ENCODE measurements at regions not wholly inside any gene's neighbourhood (a gene's known extent, or its start where the extent isn't known, plus 50 kb on each side); places are given as distances from the start of the nearest gene placed in this dataset.

DNA sequence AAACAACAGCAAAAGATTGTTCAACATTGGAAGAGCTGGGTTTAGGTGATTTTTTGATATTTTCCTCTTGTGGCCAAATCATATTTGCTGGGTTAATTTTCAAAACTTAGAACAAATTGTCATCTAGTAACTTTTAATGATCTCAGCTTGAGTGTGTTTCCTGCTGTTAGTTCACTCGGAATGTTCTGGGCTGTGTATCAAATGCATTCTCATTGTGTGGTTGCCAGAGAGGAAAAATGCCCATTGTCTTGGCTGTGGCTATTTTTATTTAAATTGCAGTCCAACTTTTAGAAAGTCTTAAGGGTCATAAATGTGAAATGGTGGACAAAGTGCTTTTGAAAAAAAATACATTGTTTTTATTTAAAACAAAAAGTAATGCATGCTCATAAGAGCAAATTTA is 542.0 kb downstream of the TNS3 start (continued):
- TF ChIP-seq, protein P1, sequence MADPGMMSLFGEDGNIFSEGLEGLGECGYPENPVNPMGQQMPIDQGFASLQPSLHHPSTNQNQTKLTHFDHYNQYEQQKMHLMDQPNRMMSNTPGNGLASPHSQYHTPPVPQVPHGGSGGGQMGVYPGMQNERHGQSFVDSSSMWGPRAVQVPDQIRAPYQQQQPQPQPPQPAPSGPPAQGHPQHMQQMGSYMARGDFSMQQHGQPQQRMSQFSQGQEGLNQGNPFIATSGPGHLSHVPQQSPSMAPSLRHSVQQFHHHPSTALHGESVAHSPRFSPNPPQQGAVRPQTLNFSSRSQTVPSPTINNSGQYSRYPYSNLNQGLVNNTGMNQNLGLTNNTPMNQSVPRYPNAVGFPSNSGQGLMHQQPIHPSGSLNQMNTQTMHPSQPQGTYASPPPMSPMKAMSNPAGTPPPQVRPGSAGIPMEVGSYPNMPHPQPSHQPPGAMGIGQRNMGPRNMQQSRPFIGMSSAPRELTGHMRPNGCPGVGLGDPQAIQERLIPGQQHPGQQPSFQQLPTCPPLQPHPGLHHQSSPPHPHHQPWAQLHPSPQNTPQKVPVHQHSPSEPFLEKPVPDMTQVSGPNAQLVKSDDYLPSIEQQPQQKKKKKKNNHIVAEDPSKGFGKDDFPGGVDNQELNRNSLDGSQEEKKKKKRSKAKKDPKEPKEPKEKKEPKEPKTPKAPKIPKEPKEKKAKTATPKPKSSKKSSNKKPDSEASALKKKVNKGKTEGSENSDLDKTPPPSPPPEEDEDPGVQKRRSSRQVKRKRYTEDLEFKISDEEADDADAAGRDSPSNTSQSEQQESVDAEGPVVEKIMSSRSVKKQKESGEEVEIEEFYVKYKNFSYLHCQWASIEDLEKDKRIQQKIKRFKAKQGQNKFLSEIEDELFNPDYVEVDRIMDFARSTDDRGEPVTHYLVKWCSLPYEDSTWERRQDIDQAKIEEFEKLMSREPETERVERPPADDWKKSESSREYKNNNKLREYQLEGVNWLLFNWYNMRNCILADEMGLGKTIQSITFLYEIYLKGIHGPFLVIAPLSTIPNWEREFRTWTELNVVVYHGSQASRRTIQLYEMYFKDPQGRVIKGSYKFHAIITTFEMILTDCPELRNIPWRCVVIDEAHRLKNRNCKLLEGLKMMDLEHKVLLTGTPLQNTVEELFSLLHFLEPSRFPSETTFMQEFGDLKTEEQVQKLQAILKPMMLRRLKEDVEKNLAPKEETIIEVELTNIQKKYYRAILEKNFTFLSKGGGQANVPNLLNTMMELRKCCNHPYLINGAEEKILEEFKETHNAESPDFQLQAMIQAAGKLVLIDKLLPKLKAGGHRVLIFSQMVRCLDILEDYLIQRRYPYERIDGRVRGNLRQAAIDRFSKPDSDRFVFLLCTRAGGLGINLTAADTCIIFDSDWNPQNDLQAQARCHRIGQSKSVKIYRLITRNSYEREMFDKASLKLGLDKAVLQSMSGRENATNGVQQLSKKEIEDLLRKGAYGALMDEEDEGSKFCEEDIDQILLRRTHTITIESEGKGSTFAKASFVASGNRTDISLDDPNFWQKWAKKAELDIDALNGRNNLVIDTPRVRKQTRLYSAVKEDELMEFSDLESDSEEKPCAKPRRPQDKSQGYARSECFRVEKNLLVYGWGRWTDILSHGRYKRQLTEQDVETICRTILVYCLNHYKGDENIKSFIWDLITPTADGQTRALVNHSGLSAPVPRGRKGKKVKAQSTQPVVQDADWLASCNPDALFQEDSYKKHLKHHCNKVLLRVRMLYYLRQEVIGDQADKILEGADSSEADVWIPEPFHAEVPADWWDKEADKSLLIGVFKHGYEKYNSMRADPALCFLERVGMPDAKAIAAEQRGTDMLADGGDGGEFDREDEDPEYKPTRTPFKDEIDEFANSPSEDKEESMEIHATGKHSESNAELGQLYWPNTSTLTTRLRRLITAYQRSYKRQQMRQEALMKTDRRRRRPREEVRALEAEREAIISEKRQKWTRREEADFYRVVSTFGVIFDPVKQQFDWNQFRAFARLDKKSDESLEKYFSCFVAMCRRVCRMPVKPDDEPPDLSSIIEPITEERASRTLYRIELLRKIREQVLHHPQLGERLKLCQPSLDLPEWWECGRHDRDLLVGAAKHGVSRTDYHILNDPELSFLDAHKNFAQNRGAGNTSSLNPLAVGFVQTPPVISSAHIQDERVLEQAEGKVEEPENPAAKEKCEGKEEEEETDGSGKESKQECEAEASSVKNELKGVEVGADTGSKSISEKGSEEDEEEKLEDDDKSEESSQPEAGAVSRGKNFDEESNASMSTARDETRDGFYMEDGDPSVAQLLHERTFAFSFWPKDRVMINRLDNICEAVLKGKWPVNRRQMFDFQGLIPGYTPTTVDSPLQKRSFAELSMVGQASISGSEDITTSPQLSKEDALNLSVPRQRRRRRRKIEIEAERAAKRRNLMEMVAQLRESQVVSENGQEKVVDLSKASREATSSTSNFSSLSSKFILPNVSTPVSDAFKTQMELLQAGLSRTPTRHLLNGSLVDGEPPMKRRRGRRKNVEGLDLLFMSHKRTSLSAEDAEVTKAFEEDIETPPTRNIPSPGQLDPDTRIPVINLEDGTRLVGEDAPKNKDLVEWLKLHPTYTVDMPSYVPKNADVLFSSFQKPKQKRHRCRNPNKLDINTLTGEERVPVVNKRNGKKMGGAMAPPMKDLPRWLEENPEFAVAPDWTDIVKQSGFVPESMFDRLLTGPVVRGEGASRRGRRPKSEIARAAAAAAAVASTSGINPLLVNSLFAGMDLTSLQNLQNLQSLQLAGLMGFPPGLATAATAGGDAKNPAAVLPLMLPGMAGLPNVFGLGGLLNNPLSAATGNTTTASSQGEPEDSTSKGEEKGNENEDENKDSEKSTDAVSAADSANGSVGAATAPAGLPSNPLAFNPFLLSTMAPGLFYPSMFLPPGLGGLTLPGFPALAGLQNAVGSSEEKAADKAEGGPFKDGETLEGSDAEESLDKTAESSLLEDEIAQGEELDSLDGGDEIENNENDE (IDR thresholded peaks at IDR 0.05; ENCODE audit: insufficient replicate concordance, low read length): no peak
- TF ChIP-seq FOSL1 (IDR thresholded peaks at IDR 0.05; ENCODE audit: insufficient read depth, low read depth, low read length): no peak
- TF ChIP-seq BACH1 (IDR thresholded peaks at IDR 0.05; ENCODE audit: low read length): no peak
- no peak for TF ChIP-seq TEAD4 (IDR thresholded peaks at IDR 0.05; ENCODE audit: low read depth, low read length)
- no peak for TF ChIP-seq HDAC6 (IDR thresholded peaks at IDR 0.05; ENCODE audit: low read depth, low read length)
- no peak for TF ChIP-seq SP4 (IDR thresholded peaks at IDR 0.05; ENCODE audit: low read length)
- no peak for TF ChIP-seq ZNF274 (IDR thresholded peaks at IDR 0.05; ENCODE audit: borderline replicate concordance, extremely low read depth, low read length)
- no peak for TF ChIP-seq SRF (IDR thresholded peaks at IDR 0.05; ENCODE audit: low read depth, low read length)
- no peak for TF ChIP-seq CHD2 (IDR thresholded peaks at IDR 0.05; ENCODE audit: low read length)
- no peak for TF ChIP-seq CEBPB (IDR thresholded peaks at IDR 0.05; ENCODE audit: low read depth, low read length)
- TF ChIP-seq RBBP5 (IDR thresholded peaks at IDR 0.05; ENCODE audit: borderline replicate concordance, low read depth, low read length): no peak
- no peak for TF ChIP-seq POLR2AphosphoS5 (IDR thresholded peaks at IDR 0.05; ENCODE audit: low read depth, low read length)
- TF ChIP-seq PHF8 (conservative IDR thresholded peaks at IDR 0.05; ENCODE audit: low read depth, low read length): no peak
- no peak for TF ChIP-seq BCL11A (IDR thresholded peaks at IDR 0.05; ENCODE audit: low read depth in 2 of 2, low read length in 2 of 2)

Data from H1 (cell line).